Stimulated activated CD4-positive, alpha-beta T cell treated with anti-CD3 and anti-CD28 coated beads, Interleukin-2, amount 100 ng/mL, for 24 hours (primary cell): ENCODE measurements at regions not wholly inside any gene's neighbourhood (a gene's known extent, or its start where the extent isn't known, plus 50 kb on each side); places are given as distances from the start of the nearest gene placed in this dataset.
"Not testable (repeated sequence)": the region's sequence is repeated elsewhere in the genome, so short reads cannot be mapped to it uniquely, and the experiment has no call there.

Experiments used
- DNase-seq, 2 donors: peaks; one replicate each; pipeline ENCODE4 v3.0.0-alpha.2; 2020

- DNase-seq: no peak
Measured at GRCh38 chr11:90717522-90717921, 494.7 kb upstream of the CHORDC1 start.

GRCh38 chr11:90705661-90706060 is 482.8 kb upstream of the CHORDC1 start:
- DNase-seq: no peak

GRCh38 chr11:90704510-90704909 is 481.7 kb upstream of the CHORDC1 start:
- no peak for DNase-seq

GRCh38 chr11:90701716-90702115 is 478.9 kb upstream of the CHORDC1 start:
- no peak for DNase-seq

- DNase-seq: no peak
Measured at GRCh38 chr11:90700789-90701439, 478.1 kb upstream of the CHORDC1 start.

- DNase-seq: no peak
Measured at GRCh38 chr11:90699791-90700400, 477.0 kb upstream of the CHORDC1 start.

- DNase-seq: no peak
Measured at GRCh38 chr11:90698238-90698637, 475.4 kb upstream of the CHORDC1 start.

GRCh38 chr11:90675496-90675895 is 452.6 kb upstream of the CHORDC1 start:
- not testable (repeated sequence) for DNase-seq

- DNase-seq: no peak
Measured at GRCh38 chr11:90669094-90669493, 446.2 kb upstream of the CHORDC1 start.

- no peak for DNase-seq
Measured at GRCh38 chr11:90668502-90668901, 445.7 kb upstream of the CHORDC1 start.

GRCh38 chr11:90661233-90661632 is 438.4 kb upstream of the CHORDC1 start:
- DNase-seq: no peak

GRCh38 chr11:90656171-90656570 is 433.3 kb upstream of the CHORDC1 start:
- DNase-seq: no peak

- no peak for DNase-seq
Measured at GRCh38 chr11:90650153-90650552, 427.3 kb upstream of the CHORDC1 start.

GRCh38 chr11:90646706-90647105 is 423.9 kb upstream of the CHORDC1 start:
- no peak for DNase-seq

- no peak for DNase-seq
Measured at GRCh38 chr11:90646266-90646665, 423.4 kb upstream of the CHORDC1 start.

GRCh38 chr11:90639461-90639993 is 416.7 kb upstream of the CHORDC1 start:
- DNase-seq: no peak

GRCh38 chr11:90635886-90636285 is 413.0 kb upstream of the CHORDC1 start:
- DNase-seq: no peak

GRCh38 chr11:90635151-90635550 is 412.3 kb upstream of the CHORDC1 start:
- DNase-seq: no peak

- no peak for DNase-seq
Measured at GRCh38 chr11:90630176-90630575, 407.3 kb upstream of the CHORDC1 start.

GRCh38 chr11:90629229-90629806 is 406.5 kb upstream of the CHORDC1 start:
- no peak for DNase-seq

GRCh38 chr11:90614318-90614717 is 391.5 kb upstream of the CHORDC1 start:
- DNase-seq: no peak

- DNase-seq: not testable (repeated sequence)
Measured at GRCh38 chr11:90613037-90613436, 390.2 kb upstream of the CHORDC1 start.

GRCh38 chr11:90606721-90607120 is 383.9 kb upstream of the CHORDC1 start:
- no peak for DNase-seq

- no peak for DNase-seq
Measured at GRCh38 chr11:90601261-90601660, 378.4 kb upstream of the CHORDC1 start.
